DOHH2 (cell line): ENCODE measurements at regions not wholly inside any gene's neighbourhood (a gene's known extent, or its start where the extent isn't known, plus 50 kb on each side); places are given as distances from the start of the nearest gene placed in this dataset.

Experiments used
- H3F3A ChIP-seq: fragments of 200-600 bp; sonication (generic), shearing (Covaris generic); 2 replicates; pipeline ENCODE4 v1.6.0; 2016; ENCODE audit warnings: antibody characterized with exemption, mild to moderate bottlenecking; ENCODE audit not compliant: control insufficient read depth, insufficient read depth
- H3K27ac ChIP-seq: fragments of 200-600 bp; sonication (generic); 2 replicates; pipeline ENCODE4 v1.5.1; 2014; ENCODE audit warnings: low read depth, mild to moderate bottlenecking, low read length, moderate library complexity
- H3K27me3 ChIP-seq: fragments of 200-600 bp; sonication (generic); 2 replicates; pipeline ENCODE4 v1.6.1; 2014; ENCODE audit warnings: mild to moderate bottlenecking, low read length, mixed read lengths; ENCODE audit not compliant: control insufficient read depth
- H3K36me3 ChIP-seq: fragments of 200-600 bp; sonication (generic); 2 replicates; pipeline ENCODE4 v1.6.1; 2014; ENCODE audit warnings: mild to moderate bottlenecking, low read length, moderate library complexity, mixed read lengths; ENCODE audit not compliant: control insufficient read depth
- H3K4me1 ChIP-seq: fragments of 200-600 bp; sonication (generic); 2 replicates; pipeline ENCODE4 v1.6.1; 2014; ENCODE audit warnings: mild to moderate bottlenecking, low read length, mixed read lengths; ENCODE audit not compliant: control insufficient read depth
- H3K4me2 ChIP-seq: fragments of 200-600 bp; sonication (generic); 2 replicates; pipeline ENCODE4 v1.6.0; 2014; ENCODE audit warnings: mild to moderate bottlenecking, low read length, moderate library complexity
- H3K4me3 ChIP-seq: fragments of 200-600 bp; sonication (generic); 2 replicates; pipeline ENCODE4 v1.5.1; 2014; ENCODE audit warnings: mild to moderate bottlenecking, low read length, mixed read lengths
- H3K79me2 ChIP-seq: fragments of 200-600 bp; sonication (generic); 2 replicates; pipeline ENCODE4 v1.6.1; 2014; ENCODE audit warnings: mild to moderate bottlenecking, low read length, mixed read lengths; ENCODE audit not compliant: control insufficient read depth
- H3K9me2 ChIP-seq: fragments of 200-600 bp; sonication (generic); replicated peaks from 2 replicates; pipeline ENCODE4 v1.6.1; 2014; ENCODE audit warnings: mild to moderate bottlenecking, low read length, mixed read lengths; ENCODE audit not compliant: control insufficient read depth
- H3K9me3 ChIP-seq: fragments of 200-600 bp; sonication (generic); 2 replicates; pipeline ENCODE4 v1.6.1; 2014; ENCODE audit warnings: antibody characterized with exemption, low read length, mixed read lengths; ENCODE audit not compliant: control insufficient read depth, insufficient read depth
- H4K20me1 ChIP-seq: fragments of 200-600 bp; sonication (generic); 2 replicates; pipeline ENCODE4 v1.6.0; 2014; ENCODE audit warnings: low read depth, mild to moderate bottlenecking, antibody characterized with exemption, low read length, moderate library complexity; ENCODE audit not compliant: control insufficient read depth, insufficient read depth
- CTCF ChIP-seq: fragments of 200-600 bp; sonication (generic); IDR thresholded peaks from one replicate; pipeline ENCODE4 v1.5.1; 2014; ENCODE audit warnings: antibody characterized with exemption, mild to moderate bottlenecking, low read depth, low read length; ENCODE audit not compliant: poor library complexity, severe bottlenecking
- EZH2phosphoT487 ChIP-seq: fragments of 200-600 bp; sonication (generic); IDR thresholded peaks from 2 replicates; pipeline ENCODE4 v1.6.1; 2017; ENCODE audit warnings: borderline replicate concordance, mild to moderate bottlenecking, antibody characterized with exemption, low read length, moderate library complexity, mixed read lengths

- no peak overlapping the region for H3K4me2 ChIP-seq
- no peaks in the 10 kb centered on the region for H3K36me3 ChIP-seq
- no peaks in the 10 kb centered on the region for H3K9me3 ChIP-seq
- peaks cover 13% of the 10 kb centered on the region for H3K27me3 ChIP-seq
- TF ChIP-seq CTCF: no peak
- no peak for TF ChIP-seq EZH2phosphoT487
- H3K4me1 ChIP-seq: peaks cover 27% of the 10 kb centered on the region
- H3K9me2 ChIP-seq: no peaks in the 10 kb centered on the region
- H4K20me1 ChIP-seq: no peaks in the 10 kb centered on the region
- no peak overlapping the region for H3K27ac ChIP-seq
- H3F3A ChIP-seq: no peaks in the 10 kb centered on the region
- H3K79me2 ChIP-seq: no peaks in the 10 kb centered on the region
- H3K4me3 ChIP-seq: no peak overlapping the region
Measured at GRCh38 chr21:32140151-32140550, 138.7 kb downstream of the MIS18A start.

GRCh38 chr21:32138658-32139057 is 140.2 kb downstream of the MIS18A start:
- Histone ChIP-seq H3K4me3 (no peak overlapping the region), H3K36me3 (no peaks in the 10 kb centered on the region), H3K9me3 (no peaks in the 10 kb centered on the region), H3K27ac (no peak overlapping the region), H3K27me3 (peaks cover 11% of the 10 kb centered on the region), H4K20me1 (no peaks in the 10 kb centered on the region), H3K9me2 (no peaks in the 10 kb centered on the region), H3K4me1 (peaks cover 27% of the 10 kb centered on the region), H3F3A (no peaks in the 10 kb centered on the region), H3K4me2 (no peak overlapping the region), H3K79me2 (no peaks in the 10 kb centered on the region)
- TF ChIP-seq CTCF: no peak
- TF ChIP-seq EZH2phosphoT487: no peak

GRCh38 chr21:32137931-32138330 is 140.9 kb downstream of the MIS18A start:
- Histone ChIP-seq H4K20me1 (no peaks in the 10 kb centered on the region), H3K4me2 (no peak overlapping the region), H3K27ac (no peak overlapping the region), H3K9me2 (no peaks in the 10 kb centered on the region), H3K79me2 (no peaks in the 10 kb centered on the region), H3F3A (no peaks in the 10 kb centered on the region), H3K4me3 (no peak overlapping the region), H3K9me3 (no peaks in the 10 kb centered on the region), H3K4me1 (peaks cover 27% of the 10 kb centered on the region), H3K27me3 (peaks cover 8% of the 10 kb centered on the region), H3K36me3 (no peaks in the 10 kb centered on the region)
- no peak for TF ChIP-seq EZH2phosphoT487
- TF ChIP-seq CTCF: no peak

- H3K27me3 ChIP-seq: peaks cover 8% of the 10 kb centered on the region
- no peaks in the 10 kb centered on the region for H3K9me3 ChIP-seq
- H3K36me3 ChIP-seq: no peaks in the 10 kb centered on the region
- H3K4me3 ChIP-seq: no peak overlapping the region
- peaks cover 27% of the 10 kb centered on the region for H3K4me1 ChIP-seq
- peak overlapping the region; percentile 14; the same call in 1 of the 2 replicates for H3K4me2 ChIP-seq
- H4K20me1 ChIP-seq: no peaks in the 10 kb centered on the region
- no peaks in the 10 kb centered on the region for H3K79me2 ChIP-seq
- no peak for TF ChIP-seq EZH2phosphoT487
- TF ChIP-seq CTCF: no peak
- H3K27ac ChIP-seq: no peak overlapping the region
- no peaks in the 10 kb centered on the region for H3F3A ChIP-seq
- H3K9me2 ChIP-seq: no peaks in the 10 kb centered on the region
Measured at GRCh38 chr21:32137266-32137665, 141.6 kb downstream of the MIS18A start.
